Smooth muscle cell (in vitro differentiated cells): ENCODE measurements at regions not wholly inside any gene's neighbourhood (a gene's known extent, or its start where the extent isn't known, plus 50 kb on each side); places are given as distances from the start of the nearest gene placed in this dataset.

Experiments
- DNase-seq: peaks from one replicate; lab custom pipeline; 2025; ENCODE audit not compliant: unreplicated experiment; lab: John Stamatoyannopoulos, UW
- H2AFZ ChIP-seq: fragments of 200-600 bp; sonication (generic); 2 replicates; pipeline ENCODE4 v1.6.0; 2016; ENCODE audit warnings: antibody characterized with exemption, low read depth, mild to moderate bottlenecking
- H3F3A ChIP-seq: fragments of 200-600 bp; sonication (generic); 2 replicates; pipeline ENCODE4 v1.6.0; 2017; ENCODE audit warnings: antibody characterized with exemption, low read depth
- H3K27ac ChIP-seq: fragments of 200-600 bp; sonication (generic); 2 replicates; pipeline ENCODE4 v1.5.1; 2016; ENCODE audit warnings: low read depth, mild to moderate bottlenecking
- H3K27me3 ChIP-seq: fragments of 200-600 bp; sonication (generic); 2 replicates; pipeline ENCODE4 v1.6.1; 2016; ENCODE audit warnings: low read depth, mild to moderate bottlenecking
- H3K36me3 ChIP-seq: fragments of 200-600 bp; sonication (generic); 2 replicates; pipeline ENCODE4 v1.5.1; 2016; ENCODE audit warnings: low read depth
- H3K4me1 ChIP-seq: fragments of 200-600 bp; sonication (generic); 2 replicates; pipeline ENCODE4 v1.5.1; 2016; ENCODE audit warnings: low read depth
- H3K4me2 ChIP-seq: fragments of 200-600 bp; sonication (generic); 2 replicates; pipeline ENCODE4 v1.6.0; 2016; ENCODE audit warnings: mild to moderate bottlenecking
- H3K4me3 ChIP-seq: fragments of 200-600 bp; sonication (generic); 2 replicates; pipeline ENCODE4 v1.5.1; 2016; ENCODE audit warnings: mild to moderate bottlenecking
- H3K79me2 ChIP-seq: fragments of 200-600 bp; sonication (generic); 2 replicates; pipeline ENCODE4 v1.6.0; 2016; ENCODE audit warnings: low read depth, mild to moderate bottlenecking
- H3K9ac ChIP-seq: fragments of 200-600 bp; sonication (generic); 2 replicates; pipeline ENCODE4 v1.6.0; 2016; ENCODE audit warnings: low read depth
- H3K9me3 ChIP-seq: fragments of 200-600 bp; sonication (generic); replicated peaks from 2 replicates; pipeline ENCODE4 v1.5.1; 2016; ENCODE audit warnings: low read depth
- H4K20me1 ChIP-seq: fragments of 200-600 bp; sonication (generic); 2 replicates; pipeline ENCODE4 v1.6.0; 2016; ENCODE audit warnings: low read depth
- WGBS: methylation state at CpG from one replicate; pipeline ENCODE4 v1.1.7; 2016; ENCODE audit warnings: low lambda C conversion rate; 5-methylcytosine and 5-hydroxymethylcytosine counted together
- TF ChIP-seq, protein P1 (sequence below): fragments of 200-600 bp; sonication (generic); IDR thresholded peaks from 2 replicates; pipeline ENCODE4 v1.5.1; 2017; ENCODE audit warnings: borderline replicate concordance, mild to moderate bottlenecking, antibody characterized with exemption; ENCODE audit not compliant: insufficient read depth, poor library complexity, severe bottlenecking

DNA sequence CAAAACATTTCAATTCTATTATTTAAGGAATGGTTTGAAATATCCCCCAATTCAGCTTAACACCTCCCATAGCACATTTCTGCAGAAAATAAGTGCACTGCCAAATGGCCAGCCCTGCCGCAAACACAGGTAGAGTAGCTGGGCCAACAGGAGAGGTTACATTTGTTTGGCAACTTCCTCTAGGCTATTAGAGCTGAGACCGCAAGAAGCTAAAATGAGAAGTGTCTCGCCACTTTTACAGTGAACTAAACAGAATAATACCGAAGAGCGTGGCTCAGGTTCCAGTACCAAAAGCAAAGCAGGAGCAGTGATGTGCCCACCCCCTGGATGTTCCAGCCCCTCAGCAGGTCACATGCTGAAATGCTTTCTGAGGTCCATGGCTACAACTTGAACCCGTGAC lies 154.5 kb upstream of the PKN2 start:
- H3K4me3 ChIP-seq = no peak overlapping the region
- no peak for DNase-seq
- no peak overlapping the region for H3K9ac ChIP-seq
- H3K79me2 ChIP-seq = no peaks in the 10 kb centered on the region
- H3K36me3 ChIP-seq = no peaks in the 10 kb centered on the region
- H4K20me1 ChIP-seq = no peaks in the 10 kb centered on the region
- H3K27me3 ChIP-seq = no peaks in the 10 kb centered on the region
- H3K4me2 ChIP-seq = no peak overlapping the region
- no peaks in the 10 kb centered on the region for H3F3A ChIP-seq
- H2AFZ ChIP-seq = no peak overlapping the region
- H3K4me1 ChIP-seq = no peaks in the 10 kb centered on the region
- 92% methylated on average over 6 of the region's 6 CpGs for WGBS
- H3K9me3 ChIP-seq = no peaks in the 10 kb centered on the region
- H3K27ac ChIP-seq = no peak overlapping the region
- TF ChIP-seq, protein P1, sequence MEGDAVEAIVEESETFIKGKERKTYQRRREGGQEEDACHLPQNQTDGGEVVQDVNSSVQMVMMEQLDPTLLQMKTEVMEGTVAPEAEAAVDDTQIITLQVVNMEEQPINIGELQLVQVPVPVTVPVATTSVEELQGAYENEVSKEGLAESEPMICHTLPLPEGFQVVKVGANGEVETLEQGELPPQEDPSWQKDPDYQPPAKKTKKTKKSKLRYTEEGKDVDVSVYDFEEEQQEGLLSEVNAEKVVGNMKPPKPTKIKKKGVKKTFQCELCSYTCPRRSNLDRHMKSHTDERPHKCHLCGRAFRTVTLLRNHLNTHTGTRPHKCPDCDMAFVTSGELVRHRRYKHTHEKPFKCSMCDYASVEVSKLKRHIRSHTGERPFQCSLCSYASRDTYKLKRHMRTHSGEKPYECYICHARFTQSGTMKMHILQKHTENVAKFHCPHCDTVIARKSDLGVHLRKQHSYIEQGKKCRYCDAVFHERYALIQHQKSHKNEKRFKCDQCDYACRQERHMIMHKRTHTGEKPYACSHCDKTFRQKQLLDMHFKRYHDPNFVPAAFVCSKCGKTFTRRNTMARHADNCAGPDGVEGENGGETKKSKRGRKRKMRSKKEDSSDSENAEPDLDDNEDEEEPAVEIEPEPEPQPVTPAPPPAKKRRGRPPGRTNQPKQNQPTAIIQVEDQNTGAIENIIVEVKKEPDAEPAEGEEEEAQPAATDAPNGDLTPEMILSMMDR = no peak

DNA sequence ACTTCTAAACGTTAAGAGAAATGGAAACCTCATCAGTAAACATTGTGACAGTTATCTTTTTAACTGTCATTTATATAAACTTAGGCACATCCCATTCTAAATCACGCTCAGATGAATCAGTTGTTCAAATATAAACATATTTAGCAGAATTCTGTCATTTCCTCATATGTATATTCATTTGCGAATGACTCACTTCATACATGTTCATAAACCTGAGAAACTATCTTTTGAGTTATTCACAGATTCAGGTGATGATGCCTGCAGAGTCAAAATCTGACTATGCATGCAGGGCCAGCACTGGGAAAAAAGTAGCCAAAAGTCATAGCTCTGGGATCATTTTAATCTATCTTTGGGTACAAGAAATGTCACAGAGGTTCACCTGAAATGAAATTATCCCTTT lies 153.8 kb upstream of the PKN2 start:
- no peak for DNase-seq
- H3K27me3 ChIP-seq = no peaks in the 10 kb centered on the region

DNA sequence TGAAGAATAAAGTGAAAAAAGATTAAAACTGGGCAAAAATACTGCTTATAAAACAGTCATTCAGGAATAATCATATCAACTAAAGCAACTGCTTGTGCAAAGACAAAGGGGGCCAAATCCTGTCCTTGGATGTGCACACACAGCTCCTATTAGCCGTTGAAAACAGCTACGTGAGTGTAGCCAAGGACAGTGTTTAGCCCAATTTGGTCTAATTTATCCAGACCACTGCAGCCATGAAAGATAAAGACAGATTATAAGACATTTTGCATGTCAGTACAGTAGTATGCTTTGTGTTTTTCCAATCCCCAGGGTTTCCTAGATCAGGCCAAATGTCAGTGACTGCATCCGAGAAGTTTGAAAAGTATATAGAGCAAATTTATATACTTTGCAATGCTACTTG lies 146.3 kb upstream of the PKN2 start:
- H3F3A ChIP-seq = no peaks in the 10 kb centered on the region
- H2AFZ ChIP-seq = no peak overlapping the region
- TF ChIP-seq, protein P1 = no peak
- no peak overlapping the region for H3K4me2 ChIP-seq
- no peak overlapping the region for H3K9ac ChIP-seq
- no peaks in the 10 kb centered on the region for H3K4me1 ChIP-seq
- no peak for DNase-seq
- H3K79me2 ChIP-seq = no peaks in the 10 kb centered on the region
- no peaks in the 10 kb centered on the region for H3K36me3 ChIP-seq
- no peak overlapping the region for H3K27ac ChIP-seq
- no peak overlapping the region for H3K4me3 ChIP-seq
- no peaks in the 10 kb centered on the region for H3K9me3 ChIP-seq
- no peaks in the 10 kb centered on the region for H4K20me1 ChIP-seq
- WGBS = 79% methylated on average over 3 of the region's 3 CpGs
- no peaks in the 10 kb centered on the region for H3K27me3 ChIP-seq

More for the DNA sequence above, 153.8 kb upstream of the PKN2 start:
- H2AFZ ChIP-seq = no peak overlapping the region
- WGBS = 84% methylated on average over 3 of the region's 3 CpGs
- H3F3A ChIP-seq = no peaks in the 10 kb centered on the region
- no peaks in the 10 kb centered on the region for H3K79me2 ChIP-seq
- no peaks in the 10 kb centered on the region for H3K9me3 ChIP-seq
- H3K4me1 ChIP-seq = no peaks in the 10 kb centered on the region
- no peaks in the 10 kb centered on the region for H4K20me1 ChIP-seq
- H3K9ac ChIP-seq = no peak overlapping the region
- H3K4me3 ChIP-seq = no peak overlapping the region
- no peak overlapping the region for H3K4me2 ChIP-seq
- TF ChIP-seq, protein P1 = no peak
- H3K27ac ChIP-seq = no peak overlapping the region
- H3K36me3 ChIP-seq = no peaks in the 10 kb centered on the region

DNA sequence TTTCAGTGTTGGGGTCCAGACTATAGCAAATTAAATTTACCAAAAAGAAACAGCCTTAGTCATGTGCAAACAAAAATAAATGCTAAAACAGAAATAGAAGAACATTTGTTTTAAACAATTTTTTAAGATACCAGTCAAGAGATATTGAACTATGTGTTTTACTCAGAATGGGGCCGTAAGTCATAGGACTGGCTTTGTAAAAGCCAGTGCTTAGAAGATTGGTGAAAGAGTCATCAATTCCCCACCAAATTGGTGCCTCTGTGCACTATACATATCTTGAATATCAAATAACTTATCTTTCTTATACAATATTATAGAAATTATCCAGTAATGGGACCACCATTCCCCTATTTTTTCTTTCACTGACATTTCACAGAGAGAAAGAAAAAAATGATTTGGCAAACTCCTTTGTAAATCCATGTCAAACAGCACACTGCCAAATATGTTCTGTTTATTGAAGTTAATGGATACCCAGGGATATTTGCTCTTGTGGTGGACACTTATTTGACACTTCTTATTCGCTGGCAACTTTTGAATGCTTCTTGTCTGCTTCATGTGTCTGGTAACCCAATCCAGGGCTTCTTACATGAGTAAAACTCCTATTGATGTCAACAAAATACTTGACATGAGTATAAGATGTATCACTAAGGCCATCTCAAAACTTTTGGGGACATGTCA lies 145.7 kb upstream of the PKN2 start:
- H3K9me3 ChIP-seq = no peaks in the 10 kb centered on the region
- no peak overlapping the region for H3K9ac ChIP-seq
- DNase-seq = no peak
- TF ChIP-seq, protein P1 = no peak
- no peaks in the 10 kb centered on the region for H3K4me1 ChIP-seq
- H3K4me3 ChIP-seq = no peak overlapping the region
- H3K27me3 ChIP-seq = no peaks in the 10 kb centered on the region
- 91% methylated on average over 2 of the region's 2 CpGs for WGBS
- H3F3A ChIP-seq = no peaks in the 10 kb centered on the region
- no peak overlapping the region for H3K4me2 ChIP-seq
- H2AFZ ChIP-seq = no peak overlapping the region
- no peaks in the 10 kb centered on the region for H3K36me3 ChIP-seq
- no peaks in the 10 kb centered on the region for H3K79me2 ChIP-seq
- no peak overlapping the region for H3K27ac ChIP-seq
- H4K20me1 ChIP-seq = no peaks in the 10 kb centered on the region
